GM12872 (cell line): ENCODE measurements at regions not wholly inside any gene's neighbourhood (a gene's known extent, or its start where the extent isn't known, plus 50 kb on each side); places are given as distances from the start of the nearest gene placed in this dataset.

Source experiments
- CTCF ChIP-seq: IDR thresholded peaks from 3 replicates; pipeline ENCODE4 v1.5.1; 2011; ENCODE audit warnings: low read depth, mild to moderate bottlenecking, low read length, moderate library complexity; ENCODE audit not compliant: insufficient read depth

- no peak for TF ChIP-seq CTCF
These were observed 294.8 kb downstream of the CDC5L start for GRCh38 chr6:44682280-44682679.

- TF ChIP-seq CTCF: no peak
These were observed 295.7 kb downstream of the CDC5L start for GRCh38 chr6:44682987-44683779.

- TF ChIP-seq CTCF: no peak
These were observed 297.7 kb downstream of the CDC5L start for GRCh38 chr6:44685213-44685612.

GRCh38 chr6:44696099-44696498 is 308.6 kb downstream of the CDC5L start:
- TF ChIP-seq CTCF: no peak

GRCh38 chr6:44696686-44697085 is 309.2 kb downstream of the CDC5L start:
- TF ChIP-seq CTCF: no peak

- no peak for TF ChIP-seq CTCF
These were observed 309.8 kb downstream of the CDC5L start for GRCh38 chr6:44697327-44697726.

- no peak for TF ChIP-seq CTCF
These were observed 311.1 kb downstream of the CDC5L start for GRCh38 chr6:44698602-44699001.

GRCh38 chr6:44699082-44699481 is 311.6 kb downstream of the CDC5L start:
- TF ChIP-seq CTCF: no peak
